Epithelial cell of proximal tubule (primary cell): ENCODE measurements at regions not wholly inside any gene's neighbourhood (a gene's known extent, or its start where the extent isn't known, plus 50 kb on each side); places are given as distances from the start of the nearest gene placed in this dataset.

ENCODE experiments used
- DNase-seq: peaks from one replicate; pipeline ENCODE4 v3.0.0-alpha.2; 2011; ENCODE audit warnings: low read depth
- H3K4me3 ChIP-seq: 2 replicates; pipeline ENCODE4 v1.5.1; 2011; ENCODE audit warnings: low read depth, mild to moderate bottlenecking, low read length
- TF ChIP-seq, protein P1 (sequence below): conservative IDR thresholded peaks from 2 replicates; pipeline ENCODE4 v1.5.1; 2012; ENCODE audit warnings: low read depth, mild to moderate bottlenecking, low read length

- TF ChIP-seq, protein P1, sequence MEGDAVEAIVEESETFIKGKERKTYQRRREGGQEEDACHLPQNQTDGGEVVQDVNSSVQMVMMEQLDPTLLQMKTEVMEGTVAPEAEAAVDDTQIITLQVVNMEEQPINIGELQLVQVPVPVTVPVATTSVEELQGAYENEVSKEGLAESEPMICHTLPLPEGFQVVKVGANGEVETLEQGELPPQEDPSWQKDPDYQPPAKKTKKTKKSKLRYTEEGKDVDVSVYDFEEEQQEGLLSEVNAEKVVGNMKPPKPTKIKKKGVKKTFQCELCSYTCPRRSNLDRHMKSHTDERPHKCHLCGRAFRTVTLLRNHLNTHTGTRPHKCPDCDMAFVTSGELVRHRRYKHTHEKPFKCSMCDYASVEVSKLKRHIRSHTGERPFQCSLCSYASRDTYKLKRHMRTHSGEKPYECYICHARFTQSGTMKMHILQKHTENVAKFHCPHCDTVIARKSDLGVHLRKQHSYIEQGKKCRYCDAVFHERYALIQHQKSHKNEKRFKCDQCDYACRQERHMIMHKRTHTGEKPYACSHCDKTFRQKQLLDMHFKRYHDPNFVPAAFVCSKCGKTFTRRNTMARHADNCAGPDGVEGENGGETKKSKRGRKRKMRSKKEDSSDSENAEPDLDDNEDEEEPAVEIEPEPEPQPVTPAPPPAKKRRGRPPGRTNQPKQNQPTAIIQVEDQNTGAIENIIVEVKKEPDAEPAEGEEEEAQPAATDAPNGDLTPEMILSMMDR: no peak
- no peak overlapping the region for H3K4me3 ChIP-seq
- no peak for DNase-seq
These were observed 182.8 kb downstream of the PLPP3 start for GRCh38 chr1:56396581-56396980.

DNA sequence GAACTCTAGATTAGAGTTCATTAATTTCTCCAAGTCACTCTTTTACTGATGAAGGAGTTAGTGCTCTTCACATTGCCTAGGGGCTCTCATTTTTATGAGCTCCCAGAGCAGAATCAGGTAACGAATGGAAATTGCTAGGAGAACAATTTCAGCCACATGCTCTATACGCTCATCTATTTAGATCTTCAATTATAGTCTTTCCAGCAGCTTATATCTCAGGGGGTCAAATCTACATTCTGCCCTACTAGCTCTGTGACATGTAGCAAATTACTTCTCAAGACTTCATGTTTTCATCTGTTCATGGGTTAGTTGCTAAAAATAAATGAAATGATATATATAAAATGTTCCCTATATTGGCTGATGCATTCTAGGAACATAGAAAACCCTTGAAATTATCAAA lies 183.6 kb downstream of the PLPP3 start:
- TF ChIP-seq, protein P1: no peak
- DNase-seq: no peak
- H3K4me3 ChIP-seq: no peak overlapping the region

DNA sequence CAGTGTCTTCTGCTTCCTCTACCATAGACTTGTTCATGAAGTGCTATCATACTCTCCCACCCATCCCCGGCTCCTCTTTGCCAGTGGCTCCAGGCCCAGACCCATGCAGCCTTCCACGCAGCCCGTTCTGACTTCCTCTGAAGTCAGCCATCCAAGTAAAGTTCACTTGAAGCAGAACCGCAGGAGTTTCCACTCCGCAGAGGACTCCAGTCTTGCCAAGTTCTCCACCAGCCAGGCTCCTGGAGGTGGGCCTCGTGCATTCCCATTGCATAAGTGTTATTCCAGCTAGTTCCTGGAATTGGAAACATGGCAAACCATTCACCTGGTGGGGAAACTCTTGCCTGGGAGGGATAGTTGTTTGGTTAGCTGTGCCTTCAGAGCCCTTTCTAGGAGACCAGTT lies 185.1 kb downstream of the PLPP3 start:
- TF ChIP-seq, protein P1: no peak
- DNase-seq: no peak
- H3K4me3 ChIP-seq: no peak overlapping the region

DNA sequence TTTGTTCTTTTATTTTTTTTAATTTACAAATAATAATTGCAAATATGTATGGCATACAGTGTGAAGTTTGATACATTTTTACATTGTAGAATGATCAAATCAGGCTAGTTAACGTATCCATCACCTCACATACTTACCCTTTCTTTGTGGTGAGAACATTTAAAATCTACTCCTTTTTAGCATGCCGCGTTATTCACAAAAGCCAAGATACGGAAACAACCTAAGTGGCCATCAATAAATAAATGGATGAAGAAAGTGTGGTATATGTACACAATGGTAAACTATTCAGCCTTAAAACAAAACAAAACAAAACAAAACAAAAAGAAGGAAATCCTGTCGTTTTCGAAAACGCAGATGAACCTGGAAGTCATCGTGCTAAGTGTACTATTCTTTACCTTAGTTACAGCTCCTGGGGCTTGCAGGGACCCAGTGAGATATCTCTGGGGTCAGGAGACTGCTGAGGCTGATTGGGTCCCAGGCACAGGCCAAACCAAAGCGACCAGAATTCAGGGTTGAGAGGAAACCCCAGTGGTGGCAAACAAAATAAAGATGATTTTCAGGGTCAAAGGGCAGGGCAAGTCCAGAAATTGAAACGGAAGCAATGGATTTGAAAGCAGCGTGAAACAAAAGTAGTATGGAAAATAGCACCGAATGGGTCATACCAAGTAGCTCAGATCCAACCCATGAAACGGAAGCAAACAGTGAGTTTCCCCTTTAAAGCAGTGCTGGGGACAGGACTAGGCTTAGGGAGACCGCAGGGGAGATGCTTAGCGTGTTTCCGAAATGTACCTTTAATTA lies 188.2 kb downstream of the PLPP3 start:
- no peak for DNase-seq
- TF ChIP-seq, protein P1: no peak
- no peak overlapping the region for H3K4me3 ChIP-seq

GRCh38 chr1:56390232-56390867 lies 189.0 kb downstream of the PLPP3 start:
- no peak for DNase-seq
- H3K4me3 ChIP-seq: no peak overlapping the region
- TF ChIP-seq, protein P1: no peak

DNA sequence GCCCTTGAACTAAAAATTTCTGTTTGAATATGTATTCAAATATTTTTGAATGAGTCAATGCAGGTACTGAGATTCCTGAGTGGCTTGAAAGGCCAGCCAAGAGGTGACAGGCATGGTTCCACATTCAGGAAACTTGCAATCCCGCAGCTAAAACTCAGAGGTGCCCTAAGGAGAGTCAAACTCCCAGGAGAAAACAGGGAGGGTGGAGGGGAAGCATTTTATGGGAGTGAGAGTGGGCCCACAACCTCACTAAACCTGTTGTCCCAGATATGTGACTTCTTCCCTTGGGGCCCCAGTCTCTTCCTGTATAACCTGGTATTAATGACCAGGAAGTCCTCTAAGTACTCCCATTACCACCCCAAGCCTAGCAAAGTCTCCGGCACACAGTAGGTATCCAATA lies 189.6 kb downstream of the PLPP3 start:
- no peak for DNase-seq

More for the DNA sequence above, 189.6 kb downstream of the PLPP3 start:
- TF ChIP-seq, protein P1: no peak
- H3K4me3 ChIP-seq: no peak overlapping the region
